DND-41 (cell line): ENCODE measurements at regions not wholly inside any gene's neighbourhood (a gene's known extent, or its start where the extent isn't known, plus 50 kb on each side); places are given as distances from the start of the nearest gene placed in this dataset.

ENCODE experiments used
- ATAC-seq: fragments of 200-7000 bp; cut with Tn5 transposase; 3 replicates; pipeline ENCODE4 v1.9.1; 2021; ENCODE audit warnings: low read depth; ENCODE audit not compliant: insufficient read depth
- DNase-seq: peaks from one replicate; pipeline ENCODE4 v3.0.0-alpha.2; 2020
- H2AFZ ChIP-seq: 2 replicates; pipeline ENCODE4 v1.6.0; 2012; ENCODE audit warnings: low read depth, low read length
- H3K27ac ChIP-seq: 2 replicates; pipeline ENCODE4 v1.5.1; 2012; ENCODE audit warnings: low read length, inconsistent platforms
- H3K27me3 ChIP-seq: fragments of 200-600 bp; sonication (generic); 2 replicates; pipeline ENCODE4 v1.6.0; 2012; ENCODE audit warnings: low read length, mild to moderate bottlenecking, inconsistent platforms; ENCODE audit not compliant: insufficient read depth, poor library complexity
- H3K36me3 ChIP-seq: 2 replicates; pipeline ENCODE4 v1.5.1; 2012; ENCODE audit warnings: low read length, inconsistent platforms; ENCODE audit not compliant: insufficient read depth
- H3K4me1 ChIP-seq: 2 replicates; pipeline ENCODE4 v1.5.1; 2012; ENCODE audit warnings: mild to moderate bottlenecking, low read length; ENCODE audit not compliant: insufficient read depth
- H3K4me2 ChIP-seq: 2 replicates; pipeline ENCODE4 v1.6.0; 2012; ENCODE audit warnings: mild to moderate bottlenecking, moderate library complexity, low read length, inconsistent platforms; ENCODE audit not compliant: insufficient read depth
- H3K4me3 ChIP-seq, 2 experiments: fragments of 200-600 bp in 1 of 2; shearing (Covaris generic) in 1 of 2; 2 replicates each; pipeline ENCODE4 v1.5.1; 2012 to 2016; ENCODE audit warnings: inconsistent platforms in 2 of 2, low read length in 2 of 2, mild to moderate bottlenecking in 2 of 2, low read depth in 1 of 2, moderate library complexity in 1 of 2
- H3K79me2 ChIP-seq: 2 replicates; pipeline ENCODE4 v1.6.0; 2012; ENCODE audit warnings: low read length, inconsistent platforms; ENCODE audit not compliant: insufficient read depth
- H3K9ac ChIP-seq: 2 replicates; pipeline ENCODE4 v1.6.0; 2012; ENCODE audit warnings: low read depth, mild to moderate bottlenecking, inconsistent platforms, low read length, moderate library complexity
- H3K9me3 ChIP-seq: 2 replicates; pipeline ENCODE4 v1.5.1; 2012; ENCODE audit warnings: low read length, moderate library complexity, mild to moderate bottlenecking, inconsistent platforms; ENCODE audit not compliant: insufficient read depth, severe bottlenecking
- H4K20me1 ChIP-seq: 2 replicates; pipeline ENCODE4 v1.6.0; 2012; ENCODE audit warnings: low read length; ENCODE audit not compliant: insufficient read depth
- CTCF ChIP-seq: IDR thresholded peaks from 2 replicates; pipeline ENCODE4 v1.5.1; 2012; ENCODE audit warnings: borderline replicate concordance, low read length, moderate library complexity, mild to moderate bottlenecking; ENCODE audit not compliant: poor library complexity, severe bottlenecking; ENCODE audit errors: extremely low read depth
- EZH2 ChIP-seq: IDR thresholded peaks from 3 replicates; pipeline ENCODE4 v1.6.1; 2012; ENCODE audit warnings: borderline replicate concordance, low read depth, mild to moderate bottlenecking, moderate library complexity, low read length, inconsistent platforms; ENCODE audit not compliant: severe bottlenecking

- Histone ChIP-seq H3K36me3 (no peaks in the 10 kb centered on the region), H3K27me3 (no peaks in the 10 kb centered on the region), H3K4me2 (no peak overlapping the region), H3K4me3 (no peak overlapping the region), H3K27ac (no peak overlapping the region), H4K20me1 (no peaks in the 10 kb centered on the region), H2AFZ (no peak overlapping the region), H3K9me3 (peaks cover 2% of the 10 kb centered on the region), H3K79me2 (no peaks in the 10 kb centered on the region), H3K4me1 (no peaks in the 10 kb centered on the region), H3K9ac (no peak overlapping the region)
- ATAC-seq (no peak), DNase-seq (no peak)
- TF ChIP-seq EZH2: no peak
- TF ChIP-seq CTCF: no peak
Measured at GRCh38 chr4:19455196-19455595, 796.5 kb upstream of the SLIT2 start.

GRCh38 chr4:19438233-19438632 lies 813.5 kb upstream of the SLIT2 start:
- no peak for DNase-seq
- Histone ChIP-seq H3K4me2 (no peak overlapping the region), H3K9me3 (peaks cover 17% of the 10 kb centered on the region), H3K9ac (no peak overlapping the region), H2AFZ (no peak overlapping the region), H3K27me3 (no peaks in the 10 kb centered on the region), H3K4me3 (no peak overlapping the region), H3K79me2 (no peaks in the 10 kb centered on the region), H3K27ac (no peak overlapping the region), H3K36me3 (no peaks in the 10 kb centered on the region), H4K20me1 (no peaks in the 10 kb centered on the region), H3K4me1 (no peaks in the 10 kb centered on the region)
- no peak for ATAC-seq
- TF ChIP-seq CTCF (no peak), EZH2 (no peak)

GRCh38 chr4:19437008-19437407 lies 814.7 kb upstream of the SLIT2 start:
- H2AFZ ChIP-seq: no peak overlapping the region
- no peaks in the 10 kb centered on the region for H3K36me3 ChIP-seq
- no peaks in the 10 kb centered on the region for H3K79me2 ChIP-seq
- H3K27me3 ChIP-seq: no peaks in the 10 kb centered on the region
- no peak overlapping the region for H3K4me2 ChIP-seq
- H4K20me1 ChIP-seq: no peaks in the 10 kb centered on the region
- no peak overlapping the region for H3K4me3 ChIP-seq
- no peak overlapping the region for H3K27ac ChIP-seq
- no peaks in the 10 kb centered on the region for H3K4me1 ChIP-seq
- TF ChIP-seq EZH2: no peak
- no peak for TF ChIP-seq CTCF
- ATAC-seq: no peak
- DNase-seq: no peak
- H3K9me3 ChIP-seq: peaks cover 10% of the 10 kb centered on the region
- no peak overlapping the region for H3K9ac ChIP-seq

- H3K9me3 ChIP-seq: peaks cover 5% of the 10 kb centered on the region
- no peaks in the 10 kb centered on the region for H3K4me1 ChIP-seq
- no peaks in the 10 kb centered on the region for H4K20me1 ChIP-seq
- no peak overlapping the region for H3K27ac ChIP-seq
- H2AFZ ChIP-seq: no peak overlapping the region
- DNase-seq (no peak), ATAC-seq (no peak)
- no peaks in the 10 kb centered on the region for H3K27me3 ChIP-seq
- H3K79me2 ChIP-seq: no peaks in the 10 kb centered on the region
- TF ChIP-seq CTCF (no peak), EZH2 (no peak)
- no peak overlapping the region for H3K4me2 ChIP-seq
- H3K36me3 ChIP-seq: no peaks in the 10 kb centered on the region
- H3K4me3 ChIP-seq: no peak overlapping the region
- H3K9ac ChIP-seq: no peak overlapping the region
Measured at GRCh38 chr4:19429684-19430083, 822.0 kb upstream of the SLIT2 start.
